SK-N-SH (cell line): ENCODE measurements at regions not wholly inside any gene's neighbourhood (a gene's known extent, or its start where the extent isn't known, plus 50 kb on each side); places are given as distances from the start of the nearest gene placed in this dataset.

Source experiments
- CTCF ChIA-PET: fragments of 300-600, 350-600 bp; formaldehyde crosslinking; extraction: SDS; loops from one replicate; lab custom pipeline; 2021; lab: Yijun Ruan, JAX
- POLR2A ChIA-PET: fragments of 350-600 bp; sonication (Branson Sonifier 250); formaldehyde crosslinking; extraction: SDS; loops from one replicate; lab custom pipeline; 2020; ENCODE audit warnings: antibody characterized with exemption, inconsistent platforms; lab: Yijun Ruan, JAX
- DNase-seq: peaks from one replicate; pipeline ENCODE4 v3.0.0; 2012
- H2AFZ ChIP-seq: fragments of 200-600 bp; sonication (generic); 2 replicates; pipeline ENCODE4 v1.8.1; 2016; ENCODE audit warnings: antibody characterized with exemption, mild to moderate bottlenecking, low read depth
- H3F3A ChIP-seq: fragments of 200-600 bp; sonication (generic); replicated peaks from 2 replicates; pipeline ENCODE3; 2016; ENCODE audit warnings: antibody characterized with exemption, mild to moderate bottlenecking; ENCODE audit not compliant: insufficient read depth
- H3K27ac ChIP-seq, 2 experiments: fragments of 200-500 bp in 1 of 2; fragments of 200-600 bp in 1 of 2; sonication (Bioruptor generic) in 1 of 2; sonication (generic), shearing (Covaris generic) in 1 of 2; 2 replicates each; pipeline versions ENCODE4 v1.5.1 to v1.6.1; 2014 to 2016; ENCODE audit warnings: low read depth in 2 of 2, inconsistent platforms in 1 of 2, low read length in 1 of 2, mild to moderate bottlenecking in 1 of 2, mixed read lengths in 1 of 2
- H3K27me3 ChIP-seq: fragments of 200-600 bp; sonication (generic), shearing (Covaris generic); 2 replicates; pipeline ENCODE4 v1.6.1; 2016; ENCODE audit warnings: mixed run types; ENCODE audit not compliant: insufficient read depth
- H3K36me3 ChIP-seq, 2 experiments: fragments of 200-500 bp in 1 of 2; fragments of 200-600 bp in 1 of 2; sonication (Bioruptor generic) in 1 of 2; sonication (generic) in 1 of 2; replicated peaks in 1 of 2; 2 replicates each; pipeline versions ENCODE3 to v1.5.1; 2014 to 2016; ENCODE audit warnings: low read length in 1 of 2, mild to moderate bottlenecking in 1 of 2; ENCODE audit not compliant: insufficient read depth in 2 of 2, control insufficient read depth in 1 of 2
- H3K4me1 ChIP-seq, 2 experiments: fragments of 200-500 bp in 1 of 2; fragments of 200-600 bp in 1 of 2; sonication (Bioruptor generic) in 1 of 2; sonication (generic), shearing (Covaris generic) in 1 of 2; 2 replicates each; pipeline versions ENCODE4 v1.5.1 to v1.6.1; 2014 to 2016; ENCODE audit warnings: low read depth in 1 of 2, low read length in 1 of 2, mixed run types in 1 of 2; ENCODE audit not compliant: insufficient read depth in 2 of 2, control insufficient read depth in 1 of 2
- H3K4me2 ChIP-seq: fragments of 200-600 bp; sonication (generic), shearing (Covaris generic); 2 replicates; pipeline ENCODE4 v1.6.1; 2017; ENCODE audit warnings: mixed run types
- H3K4me3 ChIP-seq, 2 experiments: fragments of 200-500 bp in 1 of 2; fragments of 200-600 bp in 1 of 2; sonication (Bioruptor generic) in 1 of 2; sonication (generic), shearing (Covaris generic) in 1 of 2; 2 replicates each; pipeline versions ENCODE4 v1.5.1 to v1.8.1; 2014 to 2016; ENCODE audit warnings: low read depth in 2 of 2, inconsistent platforms in 1 of 2, low read length in 1 of 2, mild to moderate bottlenecking in 1 of 2, mixed read lengths in 1 of 2, moderate library complexity in 1 of 2
- H3K79me2 ChIP-seq: fragments of 200-600 bp; sonication (generic); 2 replicates; pipeline ENCODE4 v1.8.1; 2017; ENCODE audit warnings: mild to moderate bottlenecking; ENCODE audit not compliant: insufficient read depth
- H3K9ac ChIP-seq: fragments of 200-600 bp; sonication (generic); 2 replicates; pipeline ENCODE4 v1.6.1; 2017; ENCODE audit warnings: mixed run types
- H3K9me2 ChIP-seq: fragments of 200-600 bp; sonication (generic); 2 replicates; pipeline ENCODE4 v1.6.1; 2017; ENCODE audit warnings: mixed run types
- H3K9me3 ChIP-seq: fragments of 200-600 bp; sonication (generic); 2 replicates; pipeline ENCODE4 v1.6.1; 2017; ENCODE audit warnings: mixed run types, mild to moderate bottlenecking, moderate library complexity
- H4K20me1 ChIP-seq: fragments of 200-600 bp; sonication (generic); 2 replicates; pipeline ENCODE4 v1.6.1; 2017; ENCODE audit warnings: mild to moderate bottlenecking, mixed run types; ENCODE audit not compliant: insufficient read depth
- CHD2 ChIP-seq: fragments of 150-350 bp; IDR thresholded peaks from 2 replicates; pipeline ENCODE4 v1.6.1; 2018; ENCODE audit warnings: low read length; ENCODE audit not compliant: partially characterized antibody
- EP300 ChIP-seq, 2 experiments: IDR thresholded peaks; 2 replicates each; pipeline versions ENCODE4 v1.4.0 to v1.6.1; 2012; ENCODE audit warnings: borderline replicate concordance in 1 of 2, low read depth in 1 of 2, low read length in 1 of 2
- EZH2phosphoT487 ChIP-seq: fragments of 200-600 bp; sonication (generic); IDR thresholded peaks from 2 replicates; pipeline ENCODE4 v1.6.1; 2017; ENCODE audit warnings: low read depth, mixed run types, mild to moderate bottlenecking, antibody characterized with exemption, moderate library complexity, borderline replicate concordance
- FOSL2 ChIP-seq: IDR thresholded peaks from 2 replicates; pipeline ENCODE4 v1.4.0; 2012; ENCODE audit warnings: low read depth, mild to moderate bottlenecking, moderate library complexity, borderline replicate concordance
- FOXM1 ChIP-seq: IDR thresholded peaks from 2 replicates; pipeline ENCODE4 v1.4.0; 2012; ENCODE audit warnings: low read depth, mild to moderate bottlenecking
- GABPA ChIP-seq: IDR thresholded peaks from 2 replicates; pipeline ENCODE4 v1.4.0; 2012; ENCODE audit warnings: low read depth, mild to moderate bottlenecking
- JUND ChIP-seq: IDR thresholded peaks from 2 replicates; pipeline ENCODE4 v1.4.0; 2012
- MEF2A ChIP-seq: IDR thresholded peaks from 2 replicates; pipeline ENCODE4 v1.4.0; 2012; ENCODE audit warnings: low read depth, borderline replicate concordance
- NFIC ChIP-seq: IDR thresholded peaks from 2 replicates; pipeline ENCODE4 v1.4.0; 2012; ENCODE audit warnings: borderline replicate concordance
- RAD21 ChIP-seq: IDR thresholded peaks from 2 replicates; pipeline ENCODE4 v1.6.1; 2012; ENCODE audit warnings: mild to moderate bottlenecking, low read length
- RFX5 ChIP-seq: IDR thresholded peaks from 2 replicates; pipeline ENCODE4 v1.6.1; 2012; ENCODE audit warnings: mild to moderate bottlenecking, improper control_type of control experiment, low read length
- RXRA ChIP-seq: IDR thresholded peaks from 2 replicates; pipeline ENCODE4 v1.4.0; 2012; ENCODE audit warnings: low read depth, mild to moderate bottlenecking, borderline replicate concordance
- TAF1 ChIP-seq: IDR thresholded peaks from 2 replicates; pipeline ENCODE4 v1.6.1; 2012; ENCODE audit warnings: low read depth, mild to moderate bottlenecking, low read length, moderate library complexity, borderline replicate concordance
- TEAD4 ChIP-seq: IDR thresholded peaks from 2 replicates; pipeline ENCODE4 v1.4.0; 2012; ENCODE audit warnings: mild to moderate bottlenecking, borderline replicate concordance; ENCODE audit not compliant: insufficient read depth
- YY1 ChIP-seq: IDR thresholded peaks from 2 replicates; pipeline ENCODE4 v1.4.0; 2012; ENCODE audit warnings: low read depth, mild to moderate bottlenecking
- WGBS: methylation state at CpG from one replicate; pipeline ENCODE4 v1.1.6; 2017; ENCODE audit warnings: low lambda C conversion rate; 5-methylcytosine and 5-hydroxymethylcytosine counted together
- TF ChIP-seq, protein P1 (sequence below): IDR thresholded peaks from 2 replicates; pipeline ENCODE4 v1.4.0; 2012; ENCODE audit warnings: low read depth, borderline replicate concordance
- TF ChIP-seq, protein P2 (sequence below): IDR thresholded peaks from 2 replicates; pipeline ENCODE4 v1.4.0; 2012; ENCODE audit warnings: low read depth
- TF ChIP-seq, protein P3 (sequence below): IDR thresholded peaks from 2 replicates; pipeline ENCODE4 v1.4.0; 2012; ENCODE audit warnings: low read depth, borderline replicate concordance
- TF ChIP-seq, protein P4 (sequence below): IDR thresholded peaks from 2 replicates; pipeline ENCODE4; 2012

DNA sequence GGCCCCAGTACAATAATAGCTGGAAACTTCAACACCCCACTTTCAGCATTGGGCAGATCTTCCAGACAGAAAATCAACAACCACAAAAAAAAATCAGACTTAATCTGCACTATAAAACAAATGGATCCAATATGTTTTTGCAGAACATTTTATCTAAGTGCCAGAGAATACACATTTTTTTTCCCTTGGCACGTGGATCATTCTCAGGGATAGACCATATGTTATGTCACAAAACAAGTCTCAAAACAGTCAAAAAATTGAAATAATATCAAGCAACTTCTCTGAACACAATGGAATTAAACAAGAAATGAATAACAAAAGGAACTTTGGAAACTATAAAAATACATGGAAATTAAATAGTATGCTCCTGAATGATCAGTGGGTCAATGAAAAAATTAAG is 576.3 kb downstream of the PCDH19 start:
- TF ChIP-seq FOXM1 (no peak), JUND (no peak), CHD2 (no peak), RFX5 (no peak), EP300 (IDR thresholded peaks at IDR 0.05; ENCODE audit: borderline replicate concordance in 1 of 2, low read depth in 1 of 2, low read length in 1 of 2) (no peak), RXRA (no peak), EZH2phosphoT487 (no peak), YY1 (no peak), GABPA (no peak), NFIC (no peak), TEAD4 (no peak), RAD21 (no peak), MEF2A (no peak), TAF1 (no peak), FOSL2 (no peak)
- TF ChIP-seq, protein P1, sequence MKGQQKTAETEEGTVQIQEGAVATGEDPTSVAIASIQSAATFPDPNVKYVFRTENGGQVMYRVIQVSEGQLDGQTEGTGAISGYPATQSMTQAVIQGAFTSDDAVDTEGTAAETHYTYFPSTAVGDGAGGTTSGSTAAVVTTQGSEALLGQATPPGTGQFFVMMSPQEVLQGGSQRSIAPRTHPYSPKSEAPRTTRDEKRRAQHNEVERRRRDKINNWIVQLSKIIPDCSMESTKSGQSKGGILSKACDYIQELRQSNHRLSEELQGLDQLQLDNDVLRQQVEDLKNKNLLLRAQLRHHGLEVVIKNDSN: no peak
- TF ChIP-seq, protein P2, sequence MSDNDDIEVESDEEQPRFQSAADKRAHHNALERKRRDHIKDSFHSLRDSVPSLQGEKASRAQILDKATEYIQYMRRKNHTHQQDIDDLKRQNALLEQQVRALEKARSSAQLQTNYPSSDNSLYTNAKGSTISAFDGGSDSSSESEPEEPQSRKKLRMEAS: no peak
- TF ChIP-seq, protein P3, sequence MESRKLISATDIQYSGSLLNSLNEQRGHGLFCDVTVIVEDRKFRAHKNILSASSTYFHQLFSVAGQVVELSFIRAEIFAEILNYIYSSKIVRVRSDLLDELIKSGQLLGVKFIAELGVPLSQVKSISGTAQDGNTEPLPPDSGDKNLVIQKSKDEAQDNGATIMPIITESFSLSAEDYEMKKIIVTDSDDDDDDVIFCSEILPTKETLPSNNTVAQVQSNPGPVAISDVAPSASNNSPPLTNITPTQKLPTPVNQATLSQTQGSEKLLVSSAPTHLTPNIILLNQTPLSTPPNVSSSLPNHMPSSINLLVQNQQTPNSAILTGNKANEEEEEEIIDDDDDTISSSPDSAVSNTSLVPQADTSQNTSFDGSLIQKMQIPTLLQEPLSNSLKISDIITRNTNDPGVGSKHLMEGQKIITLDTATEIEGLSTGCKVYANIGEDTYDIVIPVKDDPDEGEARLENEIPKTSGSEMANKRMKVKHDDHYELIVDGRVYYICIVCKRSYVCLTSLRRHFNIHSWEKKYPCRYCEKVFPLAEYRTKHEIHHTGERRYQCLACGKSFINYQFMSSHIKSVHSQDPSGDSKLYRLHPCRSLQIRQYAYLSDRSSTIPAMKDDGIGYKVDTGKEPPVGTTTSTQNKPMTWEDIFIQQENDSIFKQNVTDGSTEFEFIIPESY: no peak
- TF ChIP-seq, protein P4, sequence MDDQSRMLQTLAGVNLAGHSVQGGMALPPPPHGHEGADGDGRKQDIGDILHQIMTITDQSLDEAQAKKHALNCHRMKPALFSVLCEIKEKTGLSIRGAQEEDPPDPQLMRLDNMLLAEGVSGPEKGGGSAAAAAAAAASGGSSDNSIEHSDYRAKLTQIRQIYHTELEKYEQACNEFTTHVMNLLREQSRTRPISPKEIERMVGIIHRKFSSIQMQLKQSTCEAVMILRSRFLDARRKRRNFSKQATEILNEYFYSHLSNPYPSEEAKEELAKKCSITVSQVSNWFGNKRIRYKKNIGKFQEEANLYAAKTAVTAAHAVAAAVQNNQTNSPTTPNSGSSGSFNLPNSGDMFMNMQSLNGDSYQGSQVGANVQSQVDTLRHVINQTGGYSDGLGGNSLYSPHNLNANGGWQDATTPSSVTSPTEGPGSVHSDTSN: no peak
- TF ChIP-seq, all 33 proteins: peak for 0
- Histone ChIP-seq H3K36me3 (no peaks in the 10 kb centered on the region), H3K79me2 (no peaks in the 10 kb centered on the region), H3K4me1 (no peaks in the 10 kb centered on the region), H3K27me3 (no peaks in the 10 kb centered on the region), H3F3A (no peaks in the 10 kb centered on the region), H3K4me2 (no peak overlapping the region), H4K20me1 (no peaks in the 10 kb centered on the region), H3K27ac (no peak overlapping the region), H3K9ac (no peak overlapping the region), H3K9me3 (no peaks in the 10 kb centered on the region), H3K9me2 (no peaks in the 10 kb centered on the region), H2AFZ (no peak overlapping the region), H3K4me3 (no peak overlapping the region)
- WGBS: 5% methylated on average over 1 of the region's 1 CpG
- DNase-seq: no peak
- ChIA-PET CTCF (no interaction called here), POLR2A (no interaction called here)
